CD4-positive, alpha-beta T cell (primary cell): ENCODE measurements at regions not wholly inside any gene's neighbourhood (a gene's known extent, or its start where the extent isn't known, plus 50 kb on each side); places are given as distances from the start of the nearest gene placed in this dataset.

Experiments used
- ATAC-seq: fragments of 200-7000 bp; cut with Tn5 transposase; one replicate; pipeline ENCODE4 v1.10.0; 2022; ENCODE audit warnings: mild to moderate bottlenecking; ENCODE audit not compliant: poor library complexity
- CTCF ChIA-PET: fragments of 350-600 bp; sonication (Branson Sonifier 250); formaldehyde crosslinking; loops from one replicate; lab custom pipeline; 2021; ENCODE audit warnings: antibody characterized with exemption, inconsistent platforms; lab: Charles Lee
- POLR2A ChIA-PET: fragments of 350-600 bp; sonication (Branson Sonifier 250); formaldehyde crosslinking; loops from one replicate; lab custom pipeline; 2021; ENCODE audit warnings: antibody characterized with exemption, inconsistent platforms; lab: Charles Lee
- DNase-seq, 14 experiments: peaks; one replicate each; pipeline ENCODE4 v3.0.0-alpha.2; 2013 to 2020; ENCODE audit warnings: mixed read lengths in 2 of 14
- H3K27ac ChIP-seq, 2 donors: one replicate each; pipeline versions ENCODE4 v1.5.1 to v1.7.0; 2013; ENCODE audit warnings: low read length in 2 of 2, low read depth in 1 of 2, mild to moderate bottlenecking in 1 of 2
- H3K27me3 ChIP-seq, 2 experiments: 1 replicate in 1 of 2; 2 replicates in 1 of 2; pipeline versions ENCODE4 v1.6.1 to v1.7.0; 2013; ENCODE audit warnings: low read length in 2 of 2, control low read depth in 1 of 2, mild to moderate bottlenecking in 1 of 2, moderate library complexity in 1 of 2; ENCODE audit not compliant: insufficient read depth in 2 of 2, control insufficient read depth in 1 of 2
- H3K36me3 ChIP-seq: one replicate; pipeline ENCODE4 v1.6.1; 2013; ENCODE audit warnings: low read length, control low read depth; ENCODE audit not compliant: insufficient read depth
- H3K4me1 ChIP-seq: one replicate; pipeline ENCODE4 v1.6.1; 2013; ENCODE audit warnings: low read length, control low read depth; ENCODE audit not compliant: insufficient read depth
- H3K4me3 ChIP-seq: one replicate; pipeline ENCODE4 v1.5.1; 2013; ENCODE audit warnings: mild to moderate bottlenecking, low read length, moderate library complexity
- H3K9me3 ChIP-seq, 2 experiments: 1 replicate in 1 of 2; 2 replicates in 1 of 2; pipeline versions ENCODE4 v1.6.1 to v1.7.0; 2013; ENCODE audit warnings: low read length in 2 of 2, mild to moderate bottlenecking in 2 of 2, control low read depth in 1 of 2, moderate library complexity in 1 of 2; ENCODE audit not compliant: control insufficient read depth in 1 of 2, insufficient read depth in 1 of 2
- H3K27ac Mint-ChIP-seq: one replicate; pipeline ENCODE4 v1.8.0; 2020; ENCODE audit warnings: mixed read lengths
- H3K27me3 Mint-ChIP-seq: one replicate; pipeline ENCODE4 v1.8.0; 2021; ENCODE audit warnings: mixed read lengths
- H3K36me3 Mint-ChIP-seq: one replicate; pipeline ENCODE4 v1.8.0; 2021; ENCODE audit warnings: low read depth, mixed read lengths
- H3K4me1 Mint-ChIP-seq: one replicate; pipeline ENCODE4 v1.8.0; 2021; ENCODE audit warnings: low read depth, mixed read lengths
- H3K4me3 Mint-ChIP-seq: one replicate; pipeline ENCODE4 v1.8.0; 2020; ENCODE audit warnings: mild to moderate bottlenecking, mixed read lengths
- H3K9me3 Mint-ChIP-seq: one replicate; pipeline ENCODE4 v1.8.0; 2020; ENCODE audit warnings: mixed read lengths
- CTCF ChIP-seq: fragments of 200-600 bp; IDR thresholded peaks from one replicate; pipeline ENCODE4 v1.8.0; 2022; ENCODE audit warnings: antibody characterized with exemption, mild to moderate bottlenecking
- intact Hi-C, 2 experiments: fragments of 100-400 bp; cut with DNase I in 1 of 2; cut with micrococcal nuclease in 1 of 2; formaldehyde crosslinking; loops; one replicate each; pipeline versions ENCODE4 v1.15.1 to v1.9.0; 2023 to 2025; cut with DNase I, micrococcal nuclease

- Mint-ChIP-seq H3K9me3 (no peaks in the 10 kb centered on the region), H3K4me3 (peak overlapping the region; percentile 35), H3K27ac (peak overlapping the region; percentile 65), H3K36me3 (no peaks in the 10 kb centered on the region), H3K27me3 (no peaks in the 10 kb centered on the region), H3K4me1 (peaks cover 18% of the 10 kb centered on the region)
- H3K9me3 ChIP-seq, result no peaks in the 10 kb centered on the region
- H3K36me3 ChIP-seq, result no peaks in the 10 kb centered on the region
- peak overlapping the region in 1 of 2 donors; percentile 18 for H3K27ac ChIP-seq
- H3K27me3 ChIP-seq, result no peaks in the 10 kb centered on the region
- DNase-seq (peak in 3 of 14 experiments; percentile 47 to 75 (median 65)), ATAC-seq (peak; percentile 60)
- H3K4me1 ChIP-seq, result peaks cover 17% of the 10 kb centered on the region
- ChIA-PET POLR2A (no interaction called here), CTCF (interaction anchor here (0.6 kb wide), 1 partner anchor 12 kb away, joined by 3 read pairs; no protein-coding TSS in a partner anchor)
- intact Hi-C loops, result no loop called here
- peak overlapping the region; percentile 6 for H3K4me3 ChIP-seq
- no peak for TF ChIP-seq CTCF
These were observed 226.2 kb upstream of the MARCKS start for GRCh38 chr6:113630738-113631535.

GRCh38 chr6:113631666-113632065, 225.5 kb upstream of the MARCKS start:
- POLR2A ChIA-PET, result no interaction called here
- no peaks in the 10 kb centered on the region for H3K9me3 ChIP-seq
- peaks cover 17% of the 10 kb centered on the region for H3K4me1 ChIP-seq
- Mint-ChIP-seq H3K4me3 (no peak overlapping the region), H3K9me3 (no peaks in the 10 kb centered on the region), H3K4me1 (peaks cover 18% of the 10 kb centered on the region), H3K36me3 (no peaks in the 10 kb centered on the region), H3K27ac (no peak overlapping the region), H3K27me3 (no peaks in the 10 kb centered on the region)
- DNase-seq, result peak in 2 of 14 experiments; percentile 15
- H3K4me3 ChIP-seq, result no peak overlapping the region
- CTCF ChIA-PET, result interaction anchor here (0.6 kb wide), 1 partner anchor 11 kb away, joined by 3 read pairs; no protein-coding TSS in a partner anchor
- intact Hi-C loops, result no loop called here
- no peak for TF ChIP-seq CTCF
- H3K27me3 ChIP-seq, result no peaks in the 10 kb centered on the region
- peak overlapping the region in 1 of 2 donors; percentile 18 for H3K27ac ChIP-seq
- H3K36me3 ChIP-seq, result no peaks in the 10 kb centered on the region
- ATAC-seq, result no peak

GRCh38 chr6:113632220-113632864, 224.8 kb upstream of the MARCKS start:
- Mint-ChIP-seq H3K27me3 (no peaks in the 10 kb centered on the region), H3K9me3 (no peaks in the 10 kb centered on the region), H3K4me1 (peaks cover 18% of the 10 kb centered on the region), H3K36me3 (no peaks in the 10 kb centered on the region), H3K27ac (no peak overlapping the region), H3K4me3 (peak overlapping the region; percentile 18)
- intact Hi-C loops, result no loop called here
- TF ChIP-seq CTCF, result no peak
- H3K9me3 ChIP-seq, result no peaks in the 10 kb centered on the region
- peaks cover 17% of the 10 kb centered on the region for H3K4me1 ChIP-seq
- H3K4me3 ChIP-seq, result no peak overlapping the region
- H3K27ac ChIP-seq, result no peak overlapping the region
- CTCF ChIA-PET, result interaction anchor here (0.7 kb wide), 1 partner anchor 10 kb away, joined by 3 read pairs; no protein-coding TSS in a partner anchor
- H3K36me3 ChIP-seq, result no peaks in the 10 kb centered on the region
- peak in 4 of 14 experiments; percentile 0 to 71 (median 34) for DNase-seq
- no peaks in the 10 kb centered on the region for H3K27me3 ChIP-seq
- peak; percentile 40 for ATAC-seq
- POLR2A ChIA-PET, result no interaction called here
